Left lung (tissue), 4 donors: ENCODE measurements at regions not wholly inside any gene's neighbourhood (a gene's known extent, or its start where the extent isn't known, plus 50 kb on each side); places are given as distances from the start of the nearest gene placed in this dataset.
"Not testable (repeated sequence)": the region's sequence is repeated elsewhere in the genome, so short reads cannot be mapped to it uniquely, and the experiment has no call there.

Experiments used
- ATAC-seq: fragments of 200-7000 bp; cut with Tn5 transposase; one replicate; pipeline ENCODE4 v1.9.1; 2020; ENCODE audit warnings: moderate library complexity
- DNase-seq, 4 donors: peaks; one replicate each; pipeline ENCODE4 v3.0.0-alpha.2; 2013 to 2020
- H3K27ac ChIP-seq, 2 donors: fragments of 200-600 bp; sonication (generic) in 1 of 2; one replicate each; pipeline versions ENCODE4 v1.5.0 to v1.8.0; 2020 to 2021
- H3K27me3 ChIP-seq, 2 donors: fragments of 200-600 bp; sonication (generic) in 1 of 2; one replicate each; pipeline versions ENCODE4 v1.5.0 to v1.8.0; 2020 to 2021
- H3K36me3 ChIP-seq, 2 donors: fragments of 200-600 bp; sonication (generic) in 1 of 2; one replicate each; pipeline versions ENCODE4 v1.5.0 to v1.8.0; 2020 to 2021
- H3K4me1 ChIP-seq, 2 donors: fragments of 200-600 bp; one replicate each; pipeline ENCODE4 v1.8.0; 2021
- H3K4me3 ChIP-seq, 2 donors: fragments of 200-600 bp; sonication (generic) in 1 of 2; one replicate each; pipeline versions ENCODE4 v1.5.0 to v1.8.0; 2020 to 2021; ENCODE audit warnings: mild to moderate bottlenecking in 1 of 2
- H3K9me3 ChIP-seq, 2 donors: fragments of 200-600 bp; sonication (generic) in 1 of 2; one replicate each; pipeline versions ENCODE4 v1.5.0 to v1.8.0; 2020 to 2021
- CTCF ChIP-seq, 2 donors: fragments of 200-600 bp; sonication (generic) in 1 of 2; IDR thresholded peaks; one replicate each; pipeline versions ENCODE4 v1.5.0 to v1.8.0; 2021; ENCODE audit warnings: antibody characterized with exemption in 2 of 2
- intact Hi-C, 2 donors: fragments of 100-400 bp; cut with DNase I; formaldehyde crosslinking; loops; one replicate each; pipeline versions ENCODE4 v1.11.2 to v1.14.2; 2022
- donor health status: DM: no; HTN: yes; CAD: no.
- donor health status: DM: no; HTN: no; CAD: no.

GRCh38 chr12:92062539-92063493 lies 82.8 kb downstream of the BTG1 start:
- no peaks in the 10 kb centered on the region for H3K9me3 ChIP-seq
- DNase-seq (no peak), ATAC-seq (no peak)
- no peaks in the 10 kb centered on the region for H3K36me3 ChIP-seq
- H3K4me1 ChIP-seq = peaks cover 0 to 50% of the 10 kb centered on the region in 2 donors
- H3K27me3 ChIP-seq = no peaks in the 10 kb centered on the region
- no peak for TF ChIP-seq CTCF (IDR thresholded peaks at IDR 0.05)
- intact Hi-C loops = no loop called here
- no peak overlapping the region for H3K4me3 ChIP-seq
- no peak overlapping the region for H3K27ac ChIP-seq

GRCh38 chr12:92061061-92061460 lies 84.6 kb downstream of the BTG1 start:
- Histone ChIP-seq H3K4me1 (peaks cover 0 to 51% of the 10 kb centered on the region in 2 donors), H3K27me3 (no peaks in the 10 kb centered on the region), H3K4me3 (no peak overlapping the region), H3K36me3 (no peaks in the 10 kb centered on the region), H3K27ac (no peak overlapping the region), H3K9me3 (no peaks in the 10 kb centered on the region)
- intact Hi-C loops = no loop called here
- TF ChIP-seq CTCF (IDR thresholded peaks at IDR 0.05) = no peak
- DNase-seq (no peak), ATAC-seq (no peak)

- DNase-seq = no peak
- ATAC-seq = peak; percentile 39
- Histone ChIP-seq H3K9me3 (no peaks in the 10 kb centered on the region), H3K4me1 (peaks cover 0 to 50% of the 10 kb centered on the region in 2 donors), H3K4me3 (no peak overlapping the region), H3K27me3 (no peaks in the 10 kb centered on the region), H3K27ac (peak overlapping the region in 1 of 2 donors; percentile 41), H3K36me3 (no peaks in the 10 kb centered on the region)
- intact Hi-C loops = no loop called here
- no peak for TF ChIP-seq CTCF (IDR thresholded peaks at IDR 0.05)
Observed at GRCh38 chr12:92059960-92060359, 85.7 kb downstream of the BTG1 start.

GRCh38 chr12:92058664-92059063 lies 87.0 kb downstream of the BTG1 start:
- Histone ChIP-seq H3K36me3 (no peaks in the 10 kb centered on the region), H3K27me3 (no peaks in the 10 kb centered on the region), H3K4me1 (peaks cover 0 to 41% of the 10 kb centered on the region in 2 donors), H3K9me3 (no peaks in the 10 kb centered on the region), H3K4me3 (no peak overlapping the region), H3K27ac (no peak overlapping the region)
- TF ChIP-seq CTCF (IDR thresholded peaks at IDR 0.05) = no peak
- intact Hi-C loops = no loop called here
- DNase-seq (no peak), ATAC-seq (no peak)

GRCh38 chr12:92056756-92057155 lies 88.9 kb downstream of the BTG1 start:
- ATAC-seq, H3K27ac ChIP-seq, H3K9me3 ChIP-seq, H3K36me3 ChIP-seq, H3K4me3 ChIP-seq, H3K27me3 ChIP-seq, DNase-seq, intact Hi-C loops: not testable (repeated sequence)
- H3K4me1 ChIP-seq = peaks cover 0 to 36% of the 10 kb centered on the region in 2 donors
